OCI-LY7 (cell line): ENCODE measurements at regions not wholly inside any gene's neighbourhood (a gene's known extent, or its start where the extent isn't known, plus 50 kb on each side); places are given as distances from the start of the nearest gene placed in this dataset.

Source experiments
- BruUV-seq: library from RNA; stranded (reverse); fragments of 400-500 nt; replicated peaks from 2 replicates; lab custom pipeline; 2021; lab: Mats Ljungman, UMichigan
- CTCF ChIA-PET: fragments of 300-600 bp; sonication (Branson Sonifier 250); formaldehyde crosslinking; loops from one replicate; lab custom pipeline; 2022; ENCODE audit warnings: antibody characterized with exemption; ENCODE audit not compliant: unreplicated experiment; lab: Charles Lee
- POLR2A ChIA-PET: fragments of 300-600 bp; sonication (Branson Sonifier 250); formaldehyde crosslinking; loops from one replicate; lab custom pipeline; 2022; ENCODE audit warnings: antibody characterized with exemption; lab: Charles Lee
- DNase-seq: peaks from one replicate; pipeline ENCODE4 v3.0.0-alpha.2; 2015; ENCODE audit warnings: low spot score
- H2AFZ ChIP-seq: fragments of 200-600 bp; sonication (generic), shearing (Covaris generic); 2 replicates; pipeline ENCODE4 v1.6.1; 2014; ENCODE audit warnings: mild to moderate bottlenecking, antibody characterized with exemption, low read length, moderate library complexity
- H3K27ac ChIP-seq: fragments of 200-600 bp; sonication (generic); 2 replicates; pipeline ENCODE4 v1.5.1; 2014; ENCODE audit warnings: mixed run types, low read depth, mild to moderate bottlenecking, moderate library complexity, low read length, inconsistent platforms; ENCODE audit not compliant: poor library complexity, severe bottlenecking
- H3K36me3 ChIP-seq: fragments of 200-600 bp; sonication (generic); 2 replicates; pipeline ENCODE4 v1.6.1; 2014; ENCODE audit warnings: mild to moderate bottlenecking, antibody characterized with exemption, low read length, moderate library complexity, mixed read lengths; ENCODE audit not compliant: insufficient read depth
- H3K4me1 ChIP-seq: fragments of 200-600 bp; sonication (generic); 2 replicates; pipeline ENCODE4 v1.5.1; 2014; ENCODE audit warnings: mild to moderate bottlenecking, low read length; ENCODE audit not compliant: insufficient read depth, poor library complexity, severe bottlenecking
- H3K4me2 ChIP-seq: fragments of 200-600 bp; sonication (generic); 2 replicates; pipeline ENCODE4 v1.6.1; 2014; ENCODE audit warnings: mild to moderate bottlenecking, low read length
- H3K4me3 ChIP-seq: fragments of 200-600 bp; sonication (generic); 2 replicates; pipeline ENCODE4 v1.5.1; 2014; ENCODE audit warnings: mild to moderate bottlenecking, low read depth, low read length; ENCODE audit not compliant: poor library complexity, severe bottlenecking
- H3K79me2 ChIP-seq: fragments of 200-600 bp; sonication (generic); 2 replicates; pipeline ENCODE4 v1.6.1; 2016; ENCODE audit warnings: low read depth, mild to moderate bottlenecking, low read length, moderate library complexity, mixed read lengths; ENCODE audit not compliant: insufficient read depth
- H3K9me2 ChIP-seq: fragments of 200-600 bp; sonication (generic); 2 replicates; pipeline ENCODE4 v1.6.1; 2016; ENCODE audit warnings: mild to moderate bottlenecking, low read length, mixed read lengths; ENCODE audit not compliant: insufficient read depth
- H3K9me3 ChIP-seq: fragments of 200-600 bp; sonication (generic); 2 replicates; pipeline ENCODE4 v1.6.1; 2014; ENCODE audit warnings: mild to moderate bottlenecking, mixed run types, low read length, mixed read lengths
- H4K20me1 ChIP-seq: fragments of 200-600 bp; sonication (generic); 2 replicates; pipeline ENCODE4 v1.6.1; 2014; ENCODE audit warnings: mild to moderate bottlenecking, antibody characterized with exemption, low read length, moderate library complexity, mixed read lengths; ENCODE audit not compliant: insufficient read depth
- CTCF ChIP-seq: fragments of 200-600 bp; sonication (generic); conservative IDR thresholded peaks from 2 replicates; pipeline ENCODE4 v1.5.1; 2014; ENCODE audit warnings: mild to moderate bottlenecking, antibody characterized with exemption, low read length, moderate library complexity, mixed read lengths
- EZH2phosphoT487 ChIP-seq: fragments of 200-600 bp; sonication (generic); IDR thresholded peaks from 2 replicates; pipeline ENCODE4 v1.6.1; 2018; ENCODE audit warnings: low read depth, borderline replicate concordance, mild to moderate bottlenecking, mixed run types, antibody characterized with exemption, low read length, moderate library complexity, mixed read lengths
- intact Hi-C: fragments of 100-400 bp; cut with micrococcal nuclease; formaldehyde crosslinking; loops from one replicate; pipeline ENCODE4 v1.10.0; 2022; ENCODE audit not compliant: unreplicated experiment

GRCh38 chr5:51225789-51226742, 157.2 kb upstream of the ISL1 start:
- Histone ChIP-seq H3K9me3 (0 out of 2 replicates have a peak, but pooled peaks cover 5% of the 10 kb centered on the region), H3K9me2 (no peaks in the 10 kb centered on the region), H3K4me3 (no peak overlapping the region), H3K79me2 (no peaks in the 10 kb centered on the region), H3K36me3 (no peaks in the 10 kb centered on the region), H3K27ac (no peak overlapping the region), H3K4me2 (no peak overlapping the region), H4K20me1 (no peaks in the 10 kb centered on the region), H2AFZ (no peak overlapping the region), H3K4me1 (no peaks in the 10 kb centered on the region)
- intact Hi-C loops = no loop called here
- ChIA-PET POLR2A (no interaction called here), CTCF (no interaction called here)
- TF ChIP-seq EZH2phosphoT487 (no peak), CTCF (no peak)
- DNase-seq = no peak
- no TSS peak for BruUV-seq

DNA sequence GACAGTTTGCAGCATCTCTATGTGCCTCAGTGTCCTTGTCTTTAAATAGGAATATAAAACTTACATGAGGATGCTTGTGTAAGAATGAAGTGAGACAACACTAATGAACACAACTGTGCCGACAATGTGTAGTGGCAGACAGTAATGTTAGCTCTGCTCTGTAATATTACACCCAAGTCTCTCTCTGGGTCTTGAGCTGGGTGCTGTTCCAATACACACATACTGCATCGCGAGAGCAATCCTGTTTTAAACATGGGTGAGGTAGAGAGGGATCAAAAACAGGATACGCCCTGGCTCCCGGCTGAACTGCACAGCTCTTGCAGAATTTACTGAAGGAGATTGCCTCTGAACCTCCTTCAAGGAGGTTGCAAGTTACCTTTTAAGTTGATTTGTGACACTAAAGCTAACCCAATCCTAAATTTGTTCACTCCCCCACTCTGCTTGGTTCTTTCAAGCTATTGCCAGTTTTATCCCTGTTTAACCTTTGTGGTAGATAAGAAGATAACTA, 155.2 kb upstream of the ISL1 start:
- CTCF ChIA-PET = no interaction called here
- no peak overlapping the region for H3K4me2 ChIP-seq
- no peak for TF ChIP-seq CTCF
- TF ChIP-seq EZH2phosphoT487 = no peak

DNA sequence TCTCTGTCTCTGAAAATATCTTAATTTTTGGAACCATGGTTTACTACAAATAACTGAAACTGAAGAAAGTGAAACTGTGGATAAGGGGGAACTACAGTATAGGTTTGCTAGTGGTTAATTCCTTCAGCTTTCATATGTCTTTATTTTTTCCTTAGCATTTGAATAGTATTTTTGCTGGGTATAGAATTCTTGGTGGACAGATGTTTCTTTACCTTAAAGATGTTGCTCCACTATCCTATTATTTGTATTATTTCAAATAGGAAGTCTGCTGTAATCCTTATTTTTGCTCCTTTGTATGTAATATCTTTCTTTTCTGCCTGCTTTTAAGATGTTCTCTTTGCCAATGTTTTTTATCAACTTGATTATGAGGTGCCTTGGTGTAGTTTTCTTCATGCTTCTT, 152.9 kb upstream of the ISL1 start:
- no peaks in the 10 kb centered on the region for H4K20me1 ChIP-seq
- no peak overlapping the region for H3K27ac ChIP-seq
- intact Hi-C loops = no loop called here
- no peak overlapping the region for H2AFZ ChIP-seq
- no TSS peak for BruUV-seq
- TF ChIP-seq CTCF = no peak
- no peaks in the 10 kb centered on the region for H3K4me1 ChIP-seq
- POLR2A ChIA-PET = no interaction called here
- H3K4me2 ChIP-seq = no peak overlapping the region
- H3K9me3 ChIP-seq = 0 out of 2 replicates have a peak, but pooled peaks cover 5% of the 10 kb centered on the region
- no peaks in the 10 kb centered on the region for H3K36me3 ChIP-seq
- H3K79me2 ChIP-seq = no peaks in the 10 kb centered on the region
- H3K9me2 ChIP-seq = no peaks in the 10 kb centered on the region
- H3K4me3 ChIP-seq = no peak overlapping the region
- CTCF ChIA-PET = no interaction called here
- DNase-seq = no peak

More for the DNA sequence above, 155.2 kb upstream of the ISL1 start:
- DNase-seq = no peak
- Histone ChIP-seq H2AFZ (no peak overlapping the region), H3K36me3 (no peaks in the 10 kb centered on the region), H3K9me3 (0 out of 2 replicates have a peak, but pooled peaks cover 5% of the 10 kb centered on the region), H3K79me2 (no peaks in the 10 kb centered on the region), H3K4me3 (no peak overlapping the region), H3K27ac (no peak overlapping the region), H3K4me1 (no peaks in the 10 kb centered on the region), H4K20me1 (no peaks in the 10 kb centered on the region), H3K9me2 (no peaks in the 10 kb centered on the region)
- no TSS peak for BruUV-seq
- intact Hi-C loops = no loop called here
- POLR2A ChIA-PET = no interaction called here
